Heart left ventricle (tissue), 13 donors: ENCODE measurements at regions not wholly inside any gene's neighbourhood (a gene's known extent, or its start where the extent isn't known, plus 50 kb on each side); places are given as distances from the start of the nearest gene placed in this dataset.
"Not testable (repeated sequence)": the region's sequence is repeated elsewhere in the genome, so short reads cannot be mapped to it uniquely, and the experiment has no call there.

ENCODE experiments used
- CTCF ChIP-seq, 12 donors: fragments of 200-600 bp; sonication (generic) in 4 of 12; IDR thresholded peaks; one replicate each; pipeline versions ENCODE4 v1.5.0 to v1.8.0; 2018 to 2022; ENCODE audit warnings: antibody characterized with exemption in 12 of 12, mild to moderate bottlenecking in 5 of 12
- POLR2A ChIP-seq, 2 donors: fragments of 450-650 bp; IDR thresholded peaks; one replicate each; pipeline ENCODE4 v1.6.1; 2017; ENCODE audit warnings: antibody characterized with exemption in 2 of 2, mild to moderate bottlenecking in 2 of 2, moderate library complexity in 2 of 2
- donor health status: ischemic (EF 13 %, LVEDD 7.1; RV severe dilation, severe dysfunction).
- donor health status: DM: no; HTN: yes; CAD: no.
- donor health status: DM: no; HTN: no; CAD: no.
- donor health status: ischemic (EF 25% LVEDD 6.9; RV normal size, moderate dysfunction).
- donor health status: ischemic (EF 25% LVEDD 5.7; RV mildly dilated, moderate dysfunction).
- donor health status: ischemic (EF 35%, LVEDD 5.7; RV mildly dilated, moderate dysfunction).
- donor health status: nonischemic (EF 11% LVEDD 7.7; RV severe dilation, severe dysfunction).
- donor health status: DM: yes; HTN: yes; CAD: no.
- donor health status: PGD.
- donor health status: ischemic (EF 29% LVEDD 5.4; RV normal size, mild dysfunction).
- donor health status: nonischemic (EF 23%, LVEDD 6.1; RV moderate dilation, normal function).

- TF ChIP-seq CTCF, POLR2A (IDR thresholded peaks at IDR 0.05): not testable (repeated sequence)
Observed at GRCh38 chr2:94577160-94577559, 294.1 kb upstream of the TEKT4 start.
